ENCODE measurements at regions not wholly inside any gene's neighbourhood (a gene's known extent, or its start where the extent isn't known, plus 50 kb on each side); places are given as distances from the start of the nearest gene placed in this dataset.
A peak's percentile ranks its signal among the peaks of the same experiment; 100 is the strongest.

DNA sequence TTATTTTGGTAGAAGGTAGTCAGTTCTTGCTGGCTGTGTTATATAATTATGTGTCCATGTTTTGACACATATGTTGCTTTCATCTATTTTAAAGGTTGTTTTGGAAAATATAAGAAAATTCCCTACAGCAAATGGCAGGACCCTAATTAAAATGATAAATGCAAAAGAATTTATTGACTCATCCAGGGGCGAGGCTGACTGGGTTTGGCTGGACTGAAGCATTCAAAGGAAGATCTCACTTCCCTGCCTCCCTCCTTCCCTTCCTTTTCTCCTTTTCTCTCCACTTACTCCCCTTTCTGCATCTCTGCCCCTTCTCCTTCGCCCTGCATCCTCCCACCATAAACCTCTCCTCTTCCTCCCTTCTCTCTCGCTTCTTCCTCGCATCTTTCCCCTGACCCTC lies 129.6 kb downstream of the SNAPC1 start:
- no peak overlapping the region for H3K27ac ChIP-seq (ENCODE audit: low read length)
- WGBS (ENCODE audit: insufficient coverage, low lambda C conversion rate) = 95% methylated on average over 4 of the region's 4 CpGs
- no peak overlapping the region for H3K4me3 ChIP-seq (ENCODE audit: low read length)
- no peaks in the 10 kb centered on the region for H3K9me3 ChIP-seq (ENCODE audit: control insufficient read depth, low read depth, low read length)
- no peak for DNase-seq
- H3K4me1 ChIP-seq (ENCODE audit: control insufficient read depth, insufficient read depth, low read length) = no peaks in the 10 kb centered on the region
- H3K27me3 ChIP-seq (ENCODE audit: control insufficient read depth, insufficient read depth, low read length) = peaks cover 2% of the 10 kb centered on the region
- H3K36me3 ChIP-seq (ENCODE audit: control insufficient read depth, insufficient read depth, low read length) = no peaks in the 10 kb centered on the region

DNA sequence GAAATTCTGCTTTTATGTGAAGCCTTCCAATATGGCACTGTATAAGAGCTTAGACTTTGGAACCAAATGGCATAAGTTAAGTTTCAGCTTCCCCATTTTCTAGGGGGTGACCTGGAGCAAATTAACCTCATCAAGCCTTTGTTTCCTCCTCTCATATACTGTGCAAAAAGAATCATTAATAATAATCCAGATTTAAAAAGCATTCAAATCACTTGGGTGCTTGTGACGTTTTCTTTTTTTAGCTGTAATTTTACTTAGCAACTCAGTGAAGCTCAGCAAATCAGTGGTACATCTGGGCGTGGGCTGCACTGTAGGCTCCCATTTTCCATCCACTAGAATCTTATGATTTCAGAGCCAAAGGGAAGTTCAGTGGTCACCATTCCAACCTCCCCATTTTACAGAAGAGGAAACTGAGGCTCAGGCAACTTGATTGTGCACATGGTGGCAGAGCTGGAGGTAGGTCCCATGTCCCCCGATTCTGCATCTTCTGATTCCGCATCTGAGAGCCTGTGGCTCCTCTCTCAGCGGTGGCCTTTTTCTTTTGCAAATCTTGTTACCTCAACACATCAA lies 131.2 kb downstream of the SNAPC1 start:
- WGBS (ENCODE audit: insufficient coverage, low lambda C conversion rate) = 94% methylated on average over 2 of the region's 5 CpGs
- no peaks in the 10 kb centered on the region for H3K36me3 ChIP-seq (ENCODE audit: control insufficient read depth, insufficient read depth, low read length)

DNA sequence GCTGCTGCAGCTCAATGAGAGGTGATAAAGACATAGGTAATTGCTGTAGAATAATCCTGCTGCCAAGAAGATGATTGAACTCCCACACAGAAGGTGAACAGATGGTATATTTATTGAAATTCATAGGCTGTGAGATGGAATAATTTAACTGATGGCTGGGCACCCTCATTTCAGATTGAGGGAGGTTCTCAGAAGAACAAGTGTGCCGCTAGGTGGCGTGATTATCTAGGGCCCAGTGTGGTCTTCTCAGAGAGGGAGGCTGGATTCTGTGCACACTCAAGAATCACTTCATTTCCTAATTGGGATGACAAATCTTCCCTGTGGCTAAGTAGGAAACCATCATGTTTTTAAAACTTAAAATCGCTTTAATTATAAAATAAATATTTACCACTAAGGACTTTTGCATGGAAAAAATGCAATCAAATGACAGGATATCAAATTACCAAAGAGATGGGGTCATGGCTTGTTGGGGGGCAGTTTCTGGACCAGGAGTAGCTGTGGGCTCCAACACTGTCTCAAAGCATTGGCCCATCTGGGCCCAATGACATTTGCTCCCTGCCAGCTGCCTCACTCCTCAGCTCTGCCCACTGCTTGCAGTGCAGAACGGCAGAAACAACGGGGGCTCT lies 132.3 kb downstream of the SNAPC1 start:
- peak; percentile 17 to 28 for DNase-seq
- Histone ChIP-seq H3K36me3 (ENCODE audit: control insufficient read depth, insufficient read depth, low read length) (no peaks in the 10 kb centered on the region), H3K27ac (ENCODE audit: low read length) (no peak overlapping the region), H3K4me1 (ENCODE audit: control insufficient read depth, insufficient read depth, low read length) (no peaks in the 10 kb centered on the region), H3K27me3 (ENCODE audit: control insufficient read depth, insufficient read depth, low read length) (peaks cover 5% of the 10 kb centered on the region), H3K9me3 (ENCODE audit: control insufficient read depth, low read depth, low read length) (no peaks in the 10 kb centered on the region), H3K4me3 (ENCODE audit: low read length) (no peak overlapping the region)
- WGBS (ENCODE audit: insufficient coverage, low lambda C conversion rate) = 13% methylated on average over 1 of the region's 5 CpGs

More for the DNA sequence above, 131.2 kb downstream of the SNAPC1 start:
- Histone ChIP-seq H3K4me3 (ENCODE audit: low read length) (no peak overlapping the region), H3K4me1 (ENCODE audit: control insufficient read depth, insufficient read depth, low read length) (no peaks in the 10 kb centered on the region), H3K27ac (ENCODE audit: low read length) (no peak overlapping the region), H3K9me3 (ENCODE audit: control insufficient read depth, low read depth, low read length) (no peaks in the 10 kb centered on the region), H3K27me3 (ENCODE audit: control insufficient read depth, insufficient read depth, low read length) (peaks cover 5% of the 10 kb centered on the region)
- no peak for DNase-seq

DNA sequence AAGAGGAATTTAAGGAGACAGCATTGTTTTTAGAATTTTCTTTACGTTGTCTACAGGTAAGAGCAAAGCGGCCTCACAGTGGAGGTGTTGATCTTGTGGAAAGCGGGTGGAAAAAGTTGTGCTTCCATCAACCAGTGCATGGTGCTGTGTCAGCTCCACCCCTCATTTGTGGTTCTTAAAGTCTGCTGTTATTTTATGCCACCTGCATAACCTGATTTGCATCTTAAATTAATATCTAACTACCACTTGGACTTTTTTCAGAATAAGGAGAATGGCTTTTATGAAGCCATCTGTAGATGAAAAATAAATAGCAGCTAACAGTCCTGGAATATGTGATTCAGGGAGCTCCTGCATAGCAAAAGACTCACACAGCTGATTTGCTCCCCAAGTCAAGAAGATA lies 135.1 kb downstream of the SNAPC1 start:
- no peak for DNase-seq
- WGBS (ENCODE audit: insufficient coverage, low lambda C conversion rate) = 100% methylated on average over 1 of the region's 3 CpGs
- Histone ChIP-seq H3K36me3 (ENCODE audit: control insufficient read depth, insufficient read depth, low read length) (no peaks in the 10 kb centered on the region), H3K4me1 (ENCODE audit: control insufficient read depth, insufficient read depth, low read length) (no peaks in the 10 kb centered on the region), H3K27me3 (ENCODE audit: control insufficient read depth, insufficient read depth, low read length) (peaks cover 4% of the 10 kb centered on the region), H3K4me3 (ENCODE audit: low read length) (no peak overlapping the region), H3K9me3 (ENCODE audit: control insufficient read depth, low read depth, low read length) (no peaks in the 10 kb centered on the region), H3K27ac (ENCODE audit: low read length) (no peak overlapping the region)

DNA sequence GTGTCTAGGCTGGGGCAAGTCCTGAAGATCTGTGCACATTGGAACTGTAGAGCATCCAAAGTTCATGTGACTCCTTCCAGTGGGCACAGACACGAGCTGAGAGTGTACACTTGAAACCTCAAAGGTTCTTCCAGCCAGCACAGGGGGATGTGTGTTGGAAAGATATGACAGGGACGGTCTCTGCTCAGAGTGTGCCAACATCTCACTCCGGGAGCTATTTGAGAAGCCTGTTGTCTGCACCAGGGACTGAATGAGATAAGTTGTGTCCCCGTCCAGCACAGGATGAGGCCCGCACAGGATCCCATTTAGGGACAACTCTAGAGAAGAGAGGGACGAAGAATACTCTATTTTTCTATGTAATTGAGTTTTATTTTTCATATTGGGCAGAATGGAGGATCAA lies 136.3 kb downstream of the SNAPC1 start:
- Histone ChIP-seq H3K27ac (ENCODE audit: low read length) (no peak overlapping the region), H3K4me3 (ENCODE audit: low read length) (no peak overlapping the region), H3K27me3 (ENCODE audit: control insufficient read depth, insufficient read depth, low read length) (peaks cover 2% of the 10 kb centered on the region), H3K36me3 (ENCODE audit: control insufficient read depth, insufficient read depth, low read length) (no peaks in the 10 kb centered on the region), H3K9me3 (ENCODE audit: control insufficient read depth, low read depth, low read length) (no peaks in the 10 kb centered on the region), H3K4me1 (ENCODE audit: control insufficient read depth, insufficient read depth, low read length) (no peaks in the 10 kb centered on the region)
- DNase-seq = no peak
- 74% methylated on average over 3 of the region's 6 CpGs for WGBS (ENCODE audit: insufficient coverage, low lambda C conversion rate)

DNA sequence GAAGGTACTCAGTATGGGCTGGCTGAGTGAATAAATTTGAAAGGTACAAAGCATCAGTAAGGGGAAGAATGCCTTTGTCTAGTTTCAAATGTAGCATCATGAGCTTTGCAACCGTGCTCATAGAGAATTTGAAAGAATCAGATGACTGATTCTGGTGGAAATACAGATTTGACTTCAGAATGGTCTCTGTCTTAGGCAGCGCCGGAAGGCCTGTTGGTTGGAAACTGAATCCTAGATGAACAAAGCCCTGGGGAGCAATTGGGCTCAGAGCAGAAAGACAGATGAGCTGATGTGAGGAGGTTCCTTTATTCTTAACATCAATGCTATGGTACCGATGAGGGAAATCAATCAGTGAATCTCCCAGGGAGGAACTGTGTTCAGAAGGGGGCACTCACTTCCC lies 137.3 kb downstream of the SNAPC1 start:
- WGBS (ENCODE audit: insufficient coverage, low lambda C conversion rate) = 100% methylated on average over 1 of the region's 4 CpGs
- Histone ChIP-seq H3K9me3 (ENCODE audit: control insufficient read depth, low read depth, low read length) (no peaks in the 10 kb centered on the region), H3K4me1 (ENCODE audit: control insufficient read depth, insufficient read depth, low read length) (no peaks in the 10 kb centered on the region), H3K27me3 (ENCODE audit: control insufficient read depth, insufficient read depth, low read length) (peaks cover 2% of the 10 kb centered on the region), H3K4me3 (ENCODE audit: low read length) (no peak overlapping the region), H3K27ac (ENCODE audit: low read length) (no peak overlapping the region), H3K36me3 (ENCODE audit: control insufficient read depth, insufficient read depth, low read length) (no peaks in the 10 kb centered on the region)
- no peak for DNase-seq

DNA sequence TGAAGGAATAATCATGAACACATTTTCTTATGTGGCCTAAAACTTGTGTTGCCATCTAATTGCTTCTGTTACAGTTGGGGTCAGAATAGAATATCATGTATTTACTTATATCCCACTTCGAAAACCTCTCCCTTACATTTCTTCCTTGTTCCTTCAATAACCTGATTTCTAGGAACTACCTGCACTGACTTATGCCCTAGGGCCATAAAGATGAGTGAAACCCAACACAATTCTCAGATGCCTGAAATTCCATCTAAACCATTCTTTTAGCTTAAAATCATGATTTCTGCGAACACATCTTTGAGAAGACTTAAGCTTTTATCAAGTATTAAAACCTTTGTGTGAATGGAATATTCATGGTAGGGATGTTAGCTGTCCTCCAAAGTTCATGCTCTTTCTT lies 142.7 kb downstream of the SNAPC1 start:
- no peak overlapping the region for H3K27ac ChIP-seq (ENCODE audit: low read length)
- H3K9me3 ChIP-seq (ENCODE audit: control insufficient read depth, low read depth, low read length) = no peaks in the 10 kb centered on the region
- H3K27me3 ChIP-seq (ENCODE audit: control insufficient read depth, insufficient read depth, low read length) = no peaks in the 10 kb centered on the region
- H3K4me3 ChIP-seq (ENCODE audit: low read length) = no peak overlapping the region
- no peak for DNase-seq
- no peaks in the 10 kb centered on the region for H3K4me1 ChIP-seq (ENCODE audit: control insufficient read depth, insufficient read depth, low read length)
- WGBS (ENCODE audit: insufficient coverage, low lambda C conversion rate) = 86% methylated on average over 1 of the region's 2 CpGs
- no peaks in the 10 kb centered on the region for H3K36me3 ChIP-seq (ENCODE audit: control insufficient read depth, insufficient read depth, low read length)

DNA sequence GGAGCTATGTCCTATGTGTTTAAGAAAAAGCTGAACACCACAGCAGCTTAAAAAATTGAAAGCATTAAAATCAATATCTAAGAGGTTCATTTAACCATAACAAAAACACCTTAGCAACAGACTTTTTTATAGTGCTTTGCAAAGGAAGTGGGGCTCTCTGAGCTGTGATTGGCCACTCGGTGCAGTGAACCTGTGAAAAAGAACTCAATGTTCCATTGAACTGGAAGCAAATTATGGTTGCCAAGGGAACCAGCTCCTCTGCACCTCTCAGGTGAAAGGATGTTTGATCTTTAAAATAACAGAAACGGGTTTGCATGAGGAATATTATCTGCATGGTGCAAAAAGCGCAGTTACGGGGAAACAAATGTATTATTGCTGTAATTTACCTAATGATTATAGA lies 149.4 kb downstream of the SNAPC1 start:
- no peaks in the 10 kb centered on the region for H3K4me1 ChIP-seq (ENCODE audit: control insufficient read depth, insufficient read depth, low read length)
- H3K27ac ChIP-seq (ENCODE audit: low read length) = no peak overlapping the region
- H3K4me3 ChIP-seq (ENCODE audit: low read length) = no peak overlapping the region
- no peaks in the 10 kb centered on the region for H3K27me3 ChIP-seq (ENCODE audit: control insufficient read depth, insufficient read depth, low read length)
- 40% methylated on average over 2 of the region's 4 CpGs for WGBS (ENCODE audit: insufficient coverage, low lambda C conversion rate)
- no peaks in the 10 kb centered on the region for H3K36me3 ChIP-seq (ENCODE audit: control insufficient read depth, insufficient read depth, low read length)
- DNase-seq = no peak
- no peaks in the 10 kb centered on the region for H3K9me3 ChIP-seq (ENCODE audit: control insufficient read depth, low read depth, low read length)

DNA sequence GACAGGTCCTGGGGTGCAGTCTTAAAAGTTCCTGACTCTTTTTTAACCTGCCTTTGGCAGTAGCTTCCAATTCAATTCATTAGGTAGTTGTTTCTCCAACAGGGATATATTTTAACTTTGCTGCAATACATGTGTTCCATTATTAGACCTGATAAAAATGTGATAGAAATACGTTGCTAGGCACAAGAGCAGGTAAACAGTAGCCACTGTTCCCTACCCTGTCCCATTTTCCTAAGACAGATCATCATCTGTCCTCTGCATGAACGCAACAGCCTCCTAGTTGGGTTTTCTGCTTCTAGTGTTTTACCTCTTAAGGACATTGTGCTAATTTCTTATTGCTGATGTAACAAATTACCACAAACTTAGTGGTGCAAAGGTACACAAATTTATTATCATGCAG lies 156.8 kb downstream of the SNAPC1 start:
- H3K9me3 ChIP-seq (ENCODE audit: control insufficient read depth, low read depth, low read length) = no peaks in the 10 kb centered on the region
- WGBS (ENCODE audit: insufficient coverage, low lambda C conversion rate) = no CpG with 5 or more reads among the region's 2 CpGs
- H3K4me3 ChIP-seq (ENCODE audit: low read length) = no peak overlapping the region
- no peaks in the 10 kb centered on the region for H3K27me3 ChIP-seq (ENCODE audit: control insufficient read depth, insufficient read depth, low read length)
- no peak for DNase-seq
- H3K4me1 ChIP-seq (ENCODE audit: control insufficient read depth, insufficient read depth, low read length) = no peaks in the 10 kb centered on the region
- H3K27ac ChIP-seq (ENCODE audit: low read length) = no peak overlapping the region
- no peaks in the 10 kb centered on the region for H3K36me3 ChIP-seq (ENCODE audit: control insufficient read depth, insufficient read depth, low read length)

DNA sequence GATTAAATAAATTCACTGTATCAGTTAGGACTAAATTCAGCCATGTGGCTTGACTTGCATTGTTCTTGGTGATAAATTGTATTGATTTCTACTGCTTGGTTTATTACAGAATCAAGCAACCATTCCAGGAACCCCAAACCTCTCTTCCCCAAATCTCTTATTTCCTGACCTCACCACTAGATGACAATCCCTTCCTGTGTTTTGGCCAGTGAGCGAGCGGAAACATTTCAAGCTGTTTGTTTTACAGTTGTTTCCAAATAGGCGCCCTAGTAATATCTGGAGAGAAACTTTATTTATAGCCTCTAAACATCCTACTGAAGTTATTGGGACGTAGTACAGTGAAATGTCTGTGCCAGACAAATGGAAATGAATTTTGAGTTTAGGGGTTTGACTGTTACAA lies 161.1 kb downstream of the SNAPC1 start:
- Histone ChIP-seq H3K9me3 (ENCODE audit: control insufficient read depth, low read depth, low read length) (no peaks in the 10 kb centered on the region), H3K27ac (ENCODE audit: low read length) (no peak overlapping the region), H3K27me3 (ENCODE audit: control insufficient read depth, insufficient read depth, low read length) (no peaks in the 10 kb centered on the region), H3K4me3 (ENCODE audit: low read length) (no peak overlapping the region), H3K36me3 (ENCODE audit: control insufficient read depth, insufficient read depth, low read length) (no peaks in the 10 kb centered on the region), H3K4me1 (ENCODE audit: control insufficient read depth, insufficient read depth, low read length) (peaks cover 2% of the 10 kb centered on the region)
- WGBS (ENCODE audit: insufficient coverage, low lambda C conversion rate) = 100% methylated on average over 1 of the region's 4 CpGs
- no peak for DNase-seq

DNA sequence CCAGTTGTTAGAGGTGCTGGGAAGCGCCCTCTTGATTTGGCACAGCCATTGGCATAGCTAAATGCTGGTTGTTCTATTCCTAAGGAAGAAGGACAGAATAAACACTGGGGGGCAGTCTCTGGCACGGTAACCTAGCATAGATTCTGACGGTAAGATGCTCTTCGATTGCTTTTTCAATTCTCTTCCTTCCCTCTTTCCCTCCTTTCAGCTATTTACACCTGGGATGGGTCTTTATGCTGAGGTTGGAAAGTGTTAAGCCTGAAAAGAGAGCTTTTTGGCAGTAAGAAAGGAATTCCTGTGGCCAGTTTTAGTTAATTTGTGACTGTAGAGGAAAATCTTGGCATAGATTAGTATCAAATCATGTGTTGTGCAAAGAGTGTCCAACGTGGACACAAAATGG lies 162.8 kb downstream of the SNAPC1 start:
- 28% methylated on average over 3 of the region's 5 CpGs for WGBS (ENCODE audit: insufficient coverage, low lambda C conversion rate)
- Histone ChIP-seq H3K36me3 (ENCODE audit: control insufficient read depth, insufficient read depth, low read length) (no peaks in the 10 kb centered on the region), H3K4me1 (ENCODE audit: control insufficient read depth, insufficient read depth, low read length) (peaks cover 2% of the 10 kb centered on the region), H3K9me3 (ENCODE audit: control insufficient read depth, low read depth, low read length) (no peaks in the 10 kb centered on the region), H3K27ac (ENCODE audit: low read length) (no peak overlapping the region), H3K4me3 (ENCODE audit: low read length) (no peak overlapping the region), H3K27me3 (ENCODE audit: control insufficient read depth, insufficient read depth, low read length) (no peaks in the 10 kb centered on the region)
- DNase-seq = no peak

All from large intestine (tissue), 3 donors.